HL-60 (cell line): ENCODE measurements at regions not wholly inside any gene's neighbourhood (a gene's known extent, or its start where the extent isn't known, plus 50 kb on each side); places are given as distances from the start of the nearest gene placed in this dataset.

Source experiments
- DNase-seq, 2 experiments: peaks; one replicate each; pipeline ENCODE4 v3.0.0-alpha.2; 2010 to 2020; ENCODE audit warnings: low read depth in 1 of 2, low spot score in 1 of 2
- H3K27ac ChIP-seq: fragments of 250-450 bp; sonication (Bioruptor Pico); replicated peaks from 2 replicates; pipeline ENCODE4 v1.5.1; 2020; ENCODE audit warnings: mild to moderate bottlenecking, moderate library complexity
- H3K27me3 ChIP-seq: fragments of 250-450 bp; sonication (Bioruptor Pico); 2 replicates; pipeline ENCODE4 v1.5.1; 2021; ENCODE audit warnings: mild to moderate bottlenecking, moderate library complexity; ENCODE audit not compliant: insufficient read depth, poor library complexity, severe bottlenecking
- H3K4me3 ChIP-seq: replicated peaks from 2 replicates; pipeline ENCODE4 v1.5.1; 2011; ENCODE audit warnings: mild to moderate bottlenecking, control low read depth, low read length; ENCODE audit not compliant: insufficient read depth
- CTCF ChIP-seq: IDR thresholded peaks from one replicate; pipeline ENCODE4 v1.5.1; 2011; ENCODE audit warnings: low read length, control low read depth, inconsistent platforms; ENCODE audit not compliant: insufficient read depth
- GABPA ChIP-seq: IDR thresholded peaks from 2 replicates; pipeline ENCODE4 v1.6.1; 2012; ENCODE audit warnings: low read depth
- POLR2AphosphoS5 ChIP-seq: IDR thresholded peaks from 2 replicates; pipeline ENCODE4 v1.6.1; 2012; ENCODE audit warnings: low read depth
- REST ChIP-seq: IDR thresholded peaks from 2 replicates; pipeline ENCODE4 v1.6.1; 2012; ENCODE audit warnings: low read depth; ENCODE audit not compliant: insufficient replicate concordance
- SPI1 ChIP-seq: IDR thresholded peaks from 2 replicates; pipeline ENCODE4 v1.6.1; 2012; ENCODE audit warnings: low read depth, mild to moderate bottlenecking, borderline replicate concordance

- DNase-seq, result no peak
- TF ChIP-seq SPI1, result no peak
- no peak for TF ChIP-seq REST
- no peak for TF ChIP-seq GABPA
- TF ChIP-seq CTCF, result no peak
- Histone ChIP-seq H3K27me3 (peaks cover 7% of the 10 kb centered on the region), H3K27ac (no peak overlapping the region), H3K4me3 (no peak overlapping the region)
Observed at GRCh38 chr2:176582176-176582575, 312.9 kb downstream of the MTX2 start.

- DNase-seq, result no peak
- Histone ChIP-seq H3K27me3 (peaks cover 5% of the 10 kb centered on the region), H3K27ac (no peak overlapping the region), H3K4me3 (no peak overlapping the region)
- TF ChIP-seq SPI1 (no peak), POLR2AphosphoS5 (no peak), REST (no peak), GABPA (no peak), CTCF (no peak)
Observed at GRCh38 chr2:176582990-176583481, 313.8 kb downstream of the MTX2 start.

- Histone ChIP-seq H3K27ac (no peak overlapping the region), H3K27me3 (peaks cover 5% of the 10 kb centered on the region), H3K4me3 (no peak overlapping the region)
- DNase-seq, result no peak
- TF ChIP-seq POLR2AphosphoS5 (no peak), CTCF (no peak), SPI1 (no peak), REST (no peak), GABPA (no peak)
Observed at GRCh38 chr2:176583607-176584006, 314.4 kb downstream of the MTX2 start.
